SIG-M5 treated with dmso at 0.1 percent for 504 hours (cell line): ENCODE measurements at regions not wholly inside any gene's neighbourhood (a gene's known extent, or its start where the extent isn't known, plus 50 kb on each side); places are given as distances from the start of the nearest gene placed in this dataset.

ENCODE experiments used
- DNase-seq: peaks from one replicate; lab custom pipeline; 2025; ENCODE audit not compliant: unreplicated experiment; lab: John Stamatoyannopoulos, UW

- DNase-seq: no peak
These were observed 180.4 kb upstream of the COL8A1 start for GRCh38 chr3:99458013-99458412.

GRCh38 chr3:99442599-99442998, 195.8 kb upstream of the COL8A1 start:
- DNase-seq: no peak

GRCh38 chr3:99439892-99440291, 198.5 kb upstream of the COL8A1 start:
- DNase-seq: no peak

GRCh38 chr3:99434190-99434589, 204.2 kb upstream of the COL8A1 start:
- no peak for DNase-seq

GRCh38 chr3:99430348-99431134, 207.9 kb upstream of the COL8A1 start:
- no peak for DNase-seq

GRCh38 chr3:99429502-99429901, 208.9 kb upstream of the COL8A1 start:
- DNase-seq: no peak

GRCh38 chr3:99425930-99426329, 212.5 kb upstream of the COL8A1 start:
- no peak for DNase-seq

- DNase-seq: no peak
These were observed 219.3 kb upstream of the COL8A1 start for GRCh38 chr3:99419116-99419515.

- no peak for DNase-seq
These were observed 219.7 kb upstream of the COL8A1 start for GRCh38 chr3:99418709-99419108.

- DNase-seq: no peak
These were observed 220.2 kb upstream of the COL8A1 start for GRCh38 chr3:99418209-99418635.

- no peak for DNase-seq
These were observed 224.9 kb upstream of the COL8A1 start for GRCh38 chr3:99413504-99413903.

GRCh38 chr3:99410789-99411311, 227.5 kb upstream of the COL8A1 start:
- DNase-seq: no peak

GRCh38 chr3:99409961-99410360, 228.4 kb upstream of the COL8A1 start:
- DNase-seq: no peak

- DNase-seq: no peak
These were observed 231.1 kb upstream of the COL8A1 start for GRCh38 chr3:99407257-99407656.

- DNase-seq: no peak
These were observed 235.6 kb upstream of the COL8A1 start for GRCh38 chr3:99402755-99403154.

GRCh38 chr3:99400352-99400751, 238.0 kb upstream of the COL8A1 start:
- DNase-seq: no peak

GRCh38 chr3:99396651-99397275, 241.6 kb upstream of the COL8A1 start:
- no peak for DNase-seq

GRCh38 chr3:99394831-99395778, 243.3 kb upstream of the COL8A1 start:
- DNase-seq: peak; percentile 1

- no peak for DNase-seq
These were observed 244.4 kb upstream of the COL8A1 start for GRCh38 chr3:99393961-99394360.

- no peak for DNase-seq
These were observed 249.6 kb upstream of the COL8A1 start for GRCh38 chr3:99388780-99389179.

GRCh38 chr3:99384596-99384995, 253.8 kb upstream of the COL8A1 start:
- DNase-seq: no peak
